HepG2 (cell line): ENCODE measurements at regions not wholly inside any gene's neighbourhood (a gene's known extent, or its start where the extent isn't known, plus 50 kb on each side); places are given as distances from the start of the nearest gene placed in this dataset.

Experiments
- BRF2 ChIP-seq: sonication (generic); formaldehyde crosslinking; IDR thresholded peaks from 2 replicates; pipeline ENCODE4 v1.8.1; 2022; ENCODE audit warnings: mild to moderate bottlenecking, missing genetic modification reagents
- CAMTA2 ChIP-seq: sonication (generic); formaldehyde crosslinking; IDR thresholded peaks from 2 replicates; pipeline ENCODE4 v1.4.0; 2020; ENCODE audit warnings: mild to moderate bottlenecking, missing genetic modification reagents, borderline replicate concordance
- ERF ChIP-seq: IDR thresholded peaks from 2 replicates; pipeline ENCODE4 v1.6.1; 2018; ENCODE audit warnings: missing biosample characterization, missing genetic modification reagents
- GATAD1 ChIP-seq: IDR thresholded peaks from 2 replicates; pipeline ENCODE4 v1.6.1; 2016; ENCODE audit warnings: missing genetic modification reagents, missing compliant biosample characterization
- HNF1B ChIP-seq: sonication (generic); formaldehyde crosslinking; IDR thresholded peaks from 2 replicates; pipeline ENCODE4 v1.5.1; 2020; ENCODE audit warnings: mild to moderate bottlenecking, moderate library complexity, missing genetic modification reagents
- HNF4A ChIP-seq: sonication (generic); formaldehyde crosslinking; IDR thresholded peaks from 2 replicates; pipeline ENCODE4 v1.4.0; 2020; ENCODE audit warnings: missing genetic modification reagents
- RFXANK ChIP-seq: IDR thresholded peaks from 2 replicates; pipeline ENCODE4 v1.6.1; 2016
- SMC3 ChIP-seq: IDR thresholded peaks from 2 replicates; pipeline ENCODE4 v1.6.1; 2011; ENCODE audit warnings: low read length, improper control_type of control experiment
- SOX13 ChIP-seq, 3 experiments: fragments of 450-650 bp in 1 of 3; sonication (generic) in 1 of 3; formaldehyde crosslinking in 1 of 3; IDR thresholded peaks in 2 of 3; conservative IDR thresholded peaks in 1 of 3; 2 replicates each; pipeline versions ENCODE4 v1.5.0 to v1.6.1; 2016 to 2020; ENCODE audit warnings: antibody characterized with exemption in 1 of 3, mild to moderate bottlenecking in 1 of 3, missing compliant biosample characterization in 1 of 3, missing genetic modification reagents in 1 of 3, moderate library complexity in 1 of 3
- ZBTB20 ChIP-seq: sonication (generic); formaldehyde crosslinking; IDR thresholded peaks from 2 replicates; pipeline ENCODE4 v1.8.1; 2023; ENCODE audit warnings: missing genetic modification reagents, low read depth, mild to moderate bottlenecking, borderline replicate concordance
- ZFX ChIP-seq: sonication (generic); formaldehyde crosslinking; IDR thresholded peaks from 2 replicates; pipeline ENCODE4 v1.4.0; 2020; ENCODE audit warnings: mild to moderate bottlenecking, low read depth, missing genetic modification reagents, moderate library complexity
- ZNF136 ChIP-seq: sonication (generic); formaldehyde crosslinking; IDR thresholded peaks from 2 replicates; pipeline ENCODE4 v1.8.1; 2022; ENCODE audit warnings: low read depth, mild to moderate bottlenecking, moderate library complexity, missing genetic modification reagents
- ZNF18 ChIP-seq: sonication (generic); formaldehyde crosslinking; IDR thresholded peaks from 2 replicates; pipeline ENCODE4 v1.8.0; 2022; ENCODE audit warnings: mild to moderate bottlenecking, missing genetic modification reagents; ENCODE audit not compliant: insufficient replicate concordance
- ZNF230 ChIP-seq: sonication (generic); formaldehyde crosslinking; IDR thresholded peaks from 2 replicates; pipeline ENCODE4 v1.4.0; 2020; ENCODE audit warnings: mild to moderate bottlenecking, missing genetic modification reagents
- ZNF354B ChIP-seq: sonication (generic); formaldehyde crosslinking; IDR thresholded peaks from 2 replicates; pipeline ENCODE4 v1.8.0; 2022; ENCODE audit warnings: mild to moderate bottlenecking, missing genetic modification reagents
- ZNF629 ChIP-seq: sonication (generic); formaldehyde crosslinking; conservative IDR thresholded peaks from 2 replicates; pipeline ENCODE4 v1.5.0; 2020; ENCODE audit warnings: missing genetic modification reagents
- ZSCAN25 ChIP-seq: sonication (generic); formaldehyde crosslinking; IDR thresholded peaks from 2 replicates; pipeline ENCODE4 v1.8.0; 2022; ENCODE audit warnings: mild to moderate bottlenecking, missing genetic modification reagents
- TF ChIP-seq, protein P1 (sequence below): IDR thresholded peaks from 2 replicates; pipeline ENCODE4 v1.6.1; 2016; ENCODE audit warnings: low read depth, control low read depth

- TF ChIP-seq ZBTB20 (CRISPR knock-in tag) = no peak
- TF ChIP-seq ZNF629 (CRISPR knock-in tag) = no peak
- 0 out of 2 replicates have a peak, but pooled peaks have one; percentile 13 for TF ChIP-seq HNF4A (CRISPR knock-in tag)
- TF ChIP-seq HNF1B (CRISPR knock-in tag) = 0 out of 2 replicates have a peak, but pooled peaks have one; percentile 32
- peak; percentile 37; the same call in 1 of the 2 replicates for TF ChIP-seq ZFX (CRISPR knock-in tag)
- TF ChIP-seq ZNF230 (CRISPR knock-in tag) = no peak
- no peak for TF ChIP-seq ZNF136 (CRISPR knock-in tag)
- TF ChIP-seq GATAD1 (CRISPR knock-in tag) = no peak
- peak; percentile 46 for TF ChIP-seq SMC3
- TF ChIP-seq, protein P1, sequence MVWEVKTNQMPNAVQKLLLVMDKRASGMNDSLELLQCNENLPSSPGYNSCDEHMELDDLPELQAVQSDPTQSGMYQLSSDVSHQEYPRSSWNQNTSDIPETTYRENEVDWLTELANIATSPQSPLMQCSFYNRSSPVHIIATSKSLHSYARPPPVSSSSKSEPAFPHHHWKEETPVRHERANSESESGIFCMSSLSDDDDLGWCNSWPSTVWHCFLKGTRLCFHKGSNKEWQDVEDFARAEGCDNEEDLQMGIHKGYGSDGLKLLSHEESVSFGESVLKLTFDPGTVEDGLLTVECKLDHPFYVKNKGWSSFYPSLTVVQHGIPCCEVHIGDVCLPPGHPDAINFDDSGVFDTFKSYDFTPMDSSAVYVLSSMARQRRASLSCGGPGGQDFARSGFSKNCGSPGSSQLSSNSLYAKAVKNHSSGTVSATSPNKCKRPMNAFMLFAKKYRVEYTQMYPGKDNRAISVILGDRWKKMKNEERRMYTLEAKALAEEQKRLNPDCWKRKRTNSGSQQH = no peak
- TF ChIP-seq RFXANK (CRISPR knock-in tag) = no peak
- no peak for TF ChIP-seq ZNF18 (CRISPR knock-in tag)
- TF ChIP-seq ERF (CRISPR knock-in tag) = peak; percentile 52; the same call in 1 of the 2 replicates
- no peak for TF ChIP-seq SOX13 (IDR thresholded peaks at IDR 0.05)
- no peak for TF ChIP-seq SOX13 (CRISPR knock-in tag; conservative IDR thresholded peaks at IDR 0.05 in 1 of 2, IDR thresholded peaks at IDR 0.05 in 1 of 2)
- no peak for TF ChIP-seq BRF2 (CRISPR knock-in tag)
- TF ChIP-seq CAMTA2 (CRISPR knock-in tag) = no peak
- peak; percentile 37; the same call in 1 of the 2 replicates for TF ChIP-seq ZSCAN25 (CRISPR knock-in tag)
- TF ChIP-seq ZNF354B (CRISPR knock-in tag) = no peak
These were observed 53.3 kb upstream of the RNU6ATAC start (continued) for GRCh38 chr9:134217431-134218210.
